Islet of Langerhans (tissue), 1 donor: ENCODE measurements at regions not wholly inside any gene's neighbourhood (a gene's known extent, or its start where the extent isn't known, plus 50 kb on each side); places are given as distances from the start of the nearest gene placed in this dataset.

Source experiments
- FAIRE-seq: peaks from one replicate; lab custom pipeline; 2011; peaks lifted over from hg19 to GRCh38; lab: Jason Lieb, UNC

DNA sequence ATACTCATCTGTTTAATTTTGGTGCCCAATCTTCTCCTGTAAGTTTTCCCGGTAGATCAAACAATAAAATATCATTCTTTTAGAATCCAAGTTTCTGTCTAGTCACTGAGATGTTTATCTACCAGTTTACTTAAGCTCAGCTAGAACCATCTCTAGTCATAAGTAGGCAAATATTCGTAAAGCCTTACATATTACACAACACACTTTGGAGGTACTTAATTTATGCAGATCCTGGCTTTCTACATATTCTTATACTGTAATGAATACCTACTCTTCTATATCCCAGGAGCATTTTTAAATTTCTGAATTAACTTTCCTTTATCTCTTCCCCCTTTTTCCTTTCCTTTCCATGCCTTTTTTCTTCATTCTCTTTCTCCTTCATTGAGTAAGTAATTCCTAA lies 185.9 kb upstream of the ZBTB20 start:
- FAIRE-seq: no peak

DNA sequence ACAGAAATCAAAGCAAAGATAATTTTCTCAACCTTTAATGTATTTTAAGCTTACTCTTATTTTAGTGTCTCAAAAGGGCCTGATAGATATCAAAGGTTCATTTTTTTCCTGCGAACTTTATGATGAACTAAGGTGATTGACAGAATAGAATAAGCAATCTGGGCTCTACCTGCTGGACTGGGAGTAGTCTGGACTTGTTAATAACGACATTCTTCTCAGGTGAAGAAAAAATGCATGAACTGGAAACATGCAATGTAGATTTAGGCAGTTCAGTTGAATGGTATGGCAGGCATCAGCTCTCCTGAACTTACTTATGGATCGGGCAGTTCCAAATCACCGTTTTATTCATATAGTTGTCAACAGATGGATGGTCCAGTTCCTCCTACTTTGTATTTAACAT lies 189.7 kb upstream of the ZBTB20 start:
- no peak for FAIRE-seq

- no peak for FAIRE-seq
Measured at GRCh38 chr3:115340586-115340985, 193.5 kb upstream of the ZBTB20 start.

- FAIRE-seq: no peak
Measured at GRCh38 chr3:115341208-115341607, 194.1 kb upstream of the ZBTB20 start.

- no peak for FAIRE-seq
Measured at GRCh38 chr3:115347737-115348136, 200.6 kb upstream of the ZBTB20 start.

DNA sequence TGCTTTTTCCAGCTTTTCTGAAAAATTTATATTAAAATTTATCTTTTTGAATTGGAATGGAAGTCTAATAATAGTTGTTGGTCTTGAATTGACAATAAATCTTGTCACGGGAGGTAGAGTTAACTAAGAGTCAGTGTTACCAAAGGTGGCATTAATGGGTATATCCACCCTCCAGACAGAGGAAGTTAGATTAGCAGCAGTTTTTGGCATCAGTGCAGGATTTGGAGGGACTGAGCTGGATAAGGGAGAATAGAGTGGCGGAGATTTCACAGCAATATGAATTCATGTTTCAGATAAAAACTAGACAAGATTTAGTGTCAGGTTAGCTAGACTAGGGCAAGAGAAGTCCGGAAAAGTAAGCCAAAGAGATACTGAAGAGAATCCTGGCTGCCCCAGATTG lies 201.3 kb upstream of the ZBTB20 start:
- no peak for FAIRE-seq

- no peak for FAIRE-seq
Measured at GRCh38 chr3:115348951-115349745, 202.1 kb upstream of the ZBTB20 start.

- FAIRE-seq: no peak
Measured at GRCh38 chr3:115350606-115351005, 203.5 kb upstream of the ZBTB20 start.

DNA sequence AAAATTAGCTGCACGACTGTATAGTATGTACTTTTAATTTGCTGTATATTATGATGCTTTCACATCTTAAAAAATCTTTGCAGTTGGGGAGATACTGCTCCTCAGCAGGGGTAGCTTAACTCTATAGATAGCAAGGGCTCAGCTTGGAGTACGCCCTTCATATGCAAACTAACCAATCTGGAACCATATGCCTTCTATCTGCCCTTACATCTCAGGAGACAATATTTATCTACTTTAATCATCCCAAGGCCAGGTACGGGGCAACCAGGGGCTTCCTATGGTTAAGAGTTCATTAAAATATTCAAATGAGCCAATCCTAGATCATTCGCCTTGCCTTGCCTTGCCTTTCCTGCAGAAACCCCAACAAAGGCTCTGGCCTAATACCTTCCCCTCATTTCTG lies 204.1 kb upstream of the ZBTB20 start:
- no peak for FAIRE-seq

DNA sequence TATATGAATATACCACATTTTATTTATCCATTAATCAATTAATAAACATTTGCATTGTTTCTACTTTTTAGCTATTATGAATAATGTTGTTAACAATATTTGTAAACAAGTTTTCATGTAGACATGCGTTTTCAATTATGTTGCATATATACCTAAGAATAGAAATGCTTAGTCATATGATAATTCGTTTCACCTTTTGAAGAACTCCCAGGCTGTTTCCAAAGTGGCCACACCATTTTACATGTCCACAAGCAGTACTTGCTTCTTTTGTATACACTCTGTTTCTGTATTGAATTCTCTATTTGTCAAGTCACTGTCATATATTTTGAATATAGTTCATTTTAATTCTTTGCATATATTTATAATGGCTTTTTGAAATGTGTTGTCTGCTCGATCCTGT lies 206.9 kb upstream of the ZBTB20 start:
- no peak for FAIRE-seq

- no peak for FAIRE-seq
Measured at GRCh38 chr3:115357456-115357855, 210.4 kb upstream of the ZBTB20 start.

DNA sequence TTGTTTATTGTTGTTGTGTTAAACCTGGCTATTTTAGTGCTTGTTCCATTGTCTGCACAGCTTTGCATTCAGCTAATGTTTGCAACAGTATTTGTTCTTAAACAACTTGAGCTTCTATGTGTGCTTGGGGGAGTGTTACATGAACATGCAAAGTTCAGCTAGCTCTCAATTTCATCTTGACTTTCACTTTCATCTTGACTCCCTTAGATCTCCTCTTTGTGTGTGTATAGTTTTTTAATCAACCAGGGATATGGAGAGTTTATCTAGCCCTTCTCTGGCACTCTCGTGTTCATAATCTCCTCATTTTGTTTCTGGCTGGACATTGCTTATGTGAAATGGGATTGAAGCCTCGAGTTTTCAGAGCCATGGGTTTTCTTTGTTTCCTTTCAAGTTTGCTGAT lies 212.4 kb upstream of the ZBTB20 start:
- no peak for FAIRE-seq

DNA sequence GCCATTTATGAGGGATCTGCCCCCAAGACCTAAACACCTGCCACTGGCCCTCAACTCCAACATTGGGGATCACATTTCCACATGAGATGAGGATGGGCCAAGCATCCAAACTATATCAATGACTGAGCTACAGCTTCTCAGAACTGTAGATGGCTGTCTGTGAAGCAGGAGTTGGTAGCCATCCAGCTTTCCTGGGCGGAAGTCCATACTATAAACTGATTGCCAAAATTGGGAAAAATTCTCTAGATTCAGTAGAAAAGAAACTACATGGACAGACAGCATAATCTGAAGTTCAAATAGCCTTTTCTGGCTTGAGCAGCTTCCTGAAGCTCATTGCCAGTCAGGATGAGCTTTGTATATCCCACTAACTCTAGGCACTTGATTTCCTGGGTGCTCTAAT lies 214.7 kb upstream of the ZBTB20 start:
- no peak for FAIRE-seq

- no peak for FAIRE-seq
Measured at GRCh38 chr3:115363071-115363470, 216.0 kb upstream of the ZBTB20 start.

- FAIRE-seq: no peak
Measured at GRCh38 chr3:115369021-115369420, 221.9 kb upstream of the ZBTB20 start.

- peak; percentile 9 for FAIRE-seq
Measured at GRCh38 chr3:115375362-115375761, 228.3 kb upstream of the ZBTB20 start.

DNA sequence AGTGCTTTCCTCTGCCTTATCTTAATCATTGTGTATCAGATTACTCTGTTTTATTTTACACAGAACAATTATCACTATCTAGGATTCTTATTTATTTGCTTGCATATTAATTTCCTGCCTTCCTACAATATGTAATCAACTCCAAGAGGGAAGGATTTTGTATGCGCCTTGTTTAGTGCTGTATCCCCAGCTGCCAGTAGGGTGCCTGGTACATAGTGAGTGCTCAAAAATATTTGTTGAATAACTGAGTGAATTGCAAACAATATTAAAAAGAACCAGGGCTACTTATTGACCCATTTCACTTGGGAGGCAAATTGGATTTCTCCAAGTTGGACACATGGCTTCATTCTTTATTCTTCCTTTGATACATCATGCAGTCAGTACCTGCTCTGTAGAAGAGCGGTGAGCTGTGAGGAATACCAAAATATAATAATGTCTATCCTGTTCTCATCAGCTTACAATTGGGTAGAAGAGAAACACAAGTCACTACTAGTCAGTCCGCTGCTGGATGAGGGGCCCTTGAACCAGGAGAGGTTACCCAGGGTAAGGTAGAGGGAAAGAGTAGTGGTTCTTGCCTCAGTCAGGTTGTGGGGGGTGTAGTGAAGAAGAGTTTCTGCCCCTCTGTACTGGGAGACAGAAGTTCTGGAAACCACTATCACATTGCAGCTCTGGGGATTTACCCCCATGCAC lies 233.9 kb upstream of the ZBTB20 start:
- FAIRE-seq: no peak

GRCh38 chr3:115381573-115381912 lies 234.5 kb upstream of the ZBTB20 start:
- no peak for FAIRE-seq

GRCh38 chr3:115381931-115382330 lies 234.8 kb upstream of the ZBTB20 start:
- FAIRE-seq: no peak

DNA sequence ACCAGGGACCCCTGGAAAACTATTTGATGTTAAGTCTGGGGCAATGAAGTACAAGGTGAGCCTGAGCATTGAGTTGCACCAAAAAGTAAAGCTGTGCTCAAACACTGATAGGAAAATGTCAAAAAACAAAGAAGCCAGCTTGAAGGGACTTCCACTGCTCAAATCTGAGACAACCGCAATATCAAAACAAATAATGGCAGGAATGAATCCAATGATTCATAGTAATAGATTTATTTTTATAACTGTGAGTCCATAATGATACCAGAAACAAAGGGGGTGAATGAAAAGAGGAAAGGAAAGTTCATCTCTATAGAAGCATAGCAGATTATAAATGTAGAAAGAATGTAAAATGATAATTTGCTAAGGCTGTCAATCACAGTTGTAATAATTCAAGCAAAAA lies 237.3 kb upstream of the ZBTB20 start:
- FAIRE-seq: no peak

GRCh38 chr3:115385774-115386730 lies 237.3 kb upstream of the GAP43 start:
- no peak for FAIRE-seq

GRCh38 chr3:115388166-115388565 lies 235.1 kb upstream of the GAP43 start:
- no peak for FAIRE-seq

GRCh38 chr3:115388811-115389210 lies 234.5 kb upstream of the GAP43 start:
- no peak for FAIRE-seq
